ENCODE measurements at regions not wholly inside any gene's neighbourhood (a gene's known extent, or its start where the extent isn't known, plus 50 kb on each side); places are given as distances from the start of the nearest gene placed in this dataset.

DNA sequence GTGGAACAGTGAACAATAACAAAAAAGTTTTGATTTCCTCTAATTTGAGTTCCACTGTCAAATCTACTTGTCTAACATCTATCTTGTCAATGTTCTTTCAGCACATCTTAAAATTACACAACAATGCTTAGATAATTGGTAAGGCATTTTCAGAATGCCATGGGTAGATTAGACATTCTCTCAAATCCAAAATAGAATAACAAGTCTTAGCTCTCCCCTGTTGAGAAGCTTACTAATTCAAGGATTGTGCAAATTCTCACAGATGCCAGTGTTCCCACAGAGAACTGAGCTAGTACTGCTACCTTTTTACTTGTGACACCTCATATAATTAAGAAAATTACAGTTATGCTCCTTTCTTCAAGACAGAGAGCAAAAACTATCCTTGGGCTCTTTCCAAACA, 2442.0 kb downstream of the PCDH7 start:
- no peaks in the 10 kb centered on the region for H3K36me3 ChIP-seq
- no peak overlapping the region for H3K27ac ChIP-seq (replicated peaks in 1 of 4)
- DNase-seq (ENCODE audit: extremely low spot score) = no peak
- H3K4me1 ChIP-seq = no peaks in the 10 kb centered on the region
- H3K9me3 ChIP-seq = peaks cover 0 to 3% (median under 1%) of the 10 kb centered on the region in 4 donors
- TF ChIP-seq POLR2AphosphoS5 (IDR thresholded peaks at IDR 0.05) (no peak), EP300 (IDR thresholded peaks at IDR 0.05) (no peak), POLR2A (IDR thresholded peaks at IDR 0.05; ENCODE audit: low read depth) (no peak)
- TF ChIP-seq, protein P1, sequence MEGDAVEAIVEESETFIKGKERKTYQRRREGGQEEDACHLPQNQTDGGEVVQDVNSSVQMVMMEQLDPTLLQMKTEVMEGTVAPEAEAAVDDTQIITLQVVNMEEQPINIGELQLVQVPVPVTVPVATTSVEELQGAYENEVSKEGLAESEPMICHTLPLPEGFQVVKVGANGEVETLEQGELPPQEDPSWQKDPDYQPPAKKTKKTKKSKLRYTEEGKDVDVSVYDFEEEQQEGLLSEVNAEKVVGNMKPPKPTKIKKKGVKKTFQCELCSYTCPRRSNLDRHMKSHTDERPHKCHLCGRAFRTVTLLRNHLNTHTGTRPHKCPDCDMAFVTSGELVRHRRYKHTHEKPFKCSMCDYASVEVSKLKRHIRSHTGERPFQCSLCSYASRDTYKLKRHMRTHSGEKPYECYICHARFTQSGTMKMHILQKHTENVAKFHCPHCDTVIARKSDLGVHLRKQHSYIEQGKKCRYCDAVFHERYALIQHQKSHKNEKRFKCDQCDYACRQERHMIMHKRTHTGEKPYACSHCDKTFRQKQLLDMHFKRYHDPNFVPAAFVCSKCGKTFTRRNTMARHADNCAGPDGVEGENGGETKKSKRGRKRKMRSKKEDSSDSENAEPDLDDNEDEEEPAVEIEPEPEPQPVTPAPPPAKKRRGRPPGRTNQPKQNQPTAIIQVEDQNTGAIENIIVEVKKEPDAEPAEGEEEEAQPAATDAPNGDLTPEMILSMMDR (IDR thresholded peaks at IDR 0.05) = no peak
- H3K27me3 ChIP-seq = no peaks in the 10 kb centered on the region
- no peak overlapping the region for H3K4me3 ChIP-seq
- intact Hi-C loops (cut with DNase I) = no loop called here

DNA sequence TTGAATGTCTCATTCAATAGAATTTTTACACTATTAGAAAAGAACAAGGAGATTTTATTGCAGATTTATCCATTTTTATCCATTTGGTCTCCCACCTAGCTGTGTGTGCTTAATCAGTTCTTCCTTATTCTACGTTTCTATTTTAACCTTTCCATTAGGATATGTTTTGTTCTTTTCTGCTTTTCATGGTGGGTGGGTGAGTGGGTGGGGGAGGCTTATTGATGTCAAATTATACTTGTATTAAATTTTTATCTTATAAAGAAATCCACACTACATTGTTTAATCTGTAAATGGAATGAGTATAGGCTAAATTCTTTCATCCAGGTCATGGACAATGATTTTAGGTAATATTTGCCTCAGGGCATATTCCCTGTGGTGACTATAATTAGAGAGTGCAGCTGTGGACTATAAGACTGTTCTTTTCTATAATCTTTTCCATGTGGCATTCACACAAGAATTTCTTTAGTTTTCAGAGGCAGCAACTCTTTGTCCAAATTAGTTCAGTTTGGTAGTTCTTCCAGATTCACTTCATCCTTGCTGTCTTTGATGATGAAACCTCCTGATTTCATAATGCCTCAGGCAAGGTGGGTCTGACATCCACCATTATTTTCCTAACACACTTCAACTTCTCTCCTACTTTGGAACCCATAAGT, 2451.8 kb downstream of the PCDH7 start:
- Histone ChIP-seq H3K36me3 (no peaks in the 10 kb centered on the region), H3K27me3 (no peaks in the 10 kb centered on the region), H3K4me1 (no peaks in the 10 kb centered on the region), H3K27ac (replicated peaks in 1 of 4) (no peak overlapping the region), H3K4me3 (no peak overlapping the region), H3K9me3 (no peaks in the 10 kb centered on the region)
- DNase-seq (ENCODE audit: extremely low spot score) = no peak
- intact Hi-C loops (cut with DNase I) = no loop called here
- 77% methylated on average over 1 of the region's 1 CpG for WGBS
- TF ChIP-seq POLR2AphosphoS5 (IDR thresholded peaks at IDR 0.05) = no peak
- no peak for TF ChIP-seq EP300 (IDR thresholded peaks at IDR 0.05)
- no peak for TF ChIP-seq POLR2A (IDR thresholded peaks at IDR 0.05; ENCODE audit: low read depth)
- TF ChIP-seq, protein P1 (IDR thresholded peaks at IDR 0.05) = no peak

DNA sequence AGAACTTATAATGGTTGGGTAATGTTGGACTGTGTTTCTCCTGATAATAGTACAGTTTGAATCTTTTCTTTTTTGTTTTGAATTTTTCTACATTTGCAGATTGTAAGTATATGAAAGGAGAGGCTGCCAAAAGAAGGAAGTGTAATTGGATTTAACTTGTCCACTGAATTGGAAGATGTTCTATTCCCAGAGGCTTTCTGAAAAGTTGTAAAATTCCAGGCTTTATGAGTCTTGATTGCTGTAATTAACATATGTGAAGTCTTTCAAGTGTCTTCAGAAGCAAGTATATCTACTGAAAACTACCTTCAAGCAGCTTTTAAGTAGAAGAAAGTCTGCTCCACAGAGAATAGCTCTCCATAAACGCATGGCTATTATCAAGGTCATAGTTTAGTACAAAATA, 2456.4 kb downstream of the PCDH7 start:
- H3K27me3 ChIP-seq = no peaks in the 10 kb centered on the region
- no peak overlapping the region for H3K27ac ChIP-seq (replicated peaks in 1 of 4)
- intact Hi-C loops (cut with DNase I) = no loop called here
- no peaks in the 10 kb centered on the region for H3K4me1 ChIP-seq
- DNase-seq (ENCODE audit: extremely low spot score) = no peak
- WGBS = 76% methylated on average over 1 of the region's 1 CpG
- H3K9me3 ChIP-seq = no peaks in the 10 kb centered on the region
- no peak overlapping the region for H3K4me3 ChIP-seq
- TF ChIP-seq POLR2A (IDR thresholded peaks at IDR 0.05; ENCODE audit: low read depth) = no peak
- TF ChIP-seq, protein P1 (IDR thresholded peaks at IDR 0.05) = no peak
- no peak for TF ChIP-seq POLR2AphosphoS5 (IDR thresholded peaks at IDR 0.05)
- no peak for TF ChIP-seq EP300 (IDR thresholded peaks at IDR 0.05)
- no peaks in the 10 kb centered on the region for H3K36me3 ChIP-seq

DNA sequence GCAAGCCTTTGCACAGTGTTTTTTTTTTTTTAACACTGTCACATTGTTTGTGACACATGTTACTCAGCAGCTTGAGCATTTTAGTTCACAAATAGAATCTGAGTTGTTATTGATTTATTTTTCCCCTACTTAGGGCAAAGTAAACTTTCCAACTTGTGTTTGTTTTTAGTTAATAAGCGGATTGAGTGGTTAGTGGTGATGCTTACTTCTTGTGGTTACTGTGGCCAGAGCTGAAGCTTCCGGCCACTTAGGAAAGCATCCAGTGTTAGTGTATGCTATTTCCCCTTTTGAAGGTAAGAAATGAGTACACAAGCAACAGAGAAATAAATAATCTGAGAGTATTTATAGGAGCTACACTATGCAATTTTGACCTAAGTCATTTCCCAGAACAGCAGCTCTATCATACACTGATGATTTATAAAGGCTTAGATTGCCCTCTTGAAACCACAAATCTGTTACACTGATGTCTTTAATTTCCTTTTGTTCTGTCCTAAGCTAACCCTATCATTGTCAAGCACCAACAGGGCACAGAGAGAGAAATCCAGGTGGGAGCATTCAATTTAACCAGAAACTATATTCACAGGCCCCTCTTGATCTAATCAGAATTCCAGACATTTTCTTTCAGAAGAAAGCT, 2464.6 kb downstream of the PCDH7 start:
- Histone ChIP-seq H3K4me3 (no peak overlapping the region), H3K27me3 (no peaks in the 10 kb centered on the region), H3K9me3 (no peaks in the 10 kb centered on the region), H3K4me1 (no peaks in the 10 kb centered on the region), H3K27ac (replicated peaks in 1 of 4) (no peak overlapping the region), H3K36me3 (no peaks in the 10 kb centered on the region)
- TF ChIP-seq POLR2A (IDR thresholded peaks at IDR 0.05; ENCODE audit: low read depth) (no peak), EP300 (IDR thresholded peaks at IDR 0.05) (no peak)
- intact Hi-C loops (cut with DNase I) = no loop called here
- no peak for DNase-seq (ENCODE audit: extremely low spot score)
- 41% methylated on average over 2 of the region's 2 CpGs for WGBS

DNA sequence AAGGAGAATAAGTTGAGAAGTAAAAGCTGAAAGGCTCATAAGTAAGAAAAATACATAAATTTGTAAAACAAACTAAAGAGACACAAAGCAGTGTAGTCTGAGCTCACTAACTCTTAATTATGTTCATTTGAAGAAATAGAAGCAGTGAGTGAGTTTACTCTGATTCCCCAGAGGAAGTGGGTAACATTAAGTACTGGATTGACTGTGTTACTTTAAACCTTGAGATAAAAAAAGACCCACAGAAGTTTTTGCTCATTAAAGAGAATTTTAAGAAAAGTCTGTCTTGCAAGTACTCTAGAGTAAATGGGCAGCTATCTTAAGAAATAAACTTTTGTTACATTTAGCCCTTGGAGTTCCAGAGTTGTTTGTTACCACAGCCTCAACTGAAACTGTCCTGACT, 2466.9 kb downstream of the PCDH7 start:
- no peak for DNase-seq (ENCODE audit: extremely low spot score)
- Histone ChIP-seq H3K4me3 (no peak overlapping the region), H3K36me3 (no peaks in the 10 kb centered on the region), H3K27me3 (no peaks in the 10 kb centered on the region), H3K4me1 (no peaks in the 10 kb centered on the region), H3K27ac (replicated peaks in 1 of 4) (no peak overlapping the region), H3K9me3 (no peaks in the 10 kb centered on the region)
- TF ChIP-seq POLR2AphosphoS5 (IDR thresholded peaks at IDR 0.05) = no peak
- TF ChIP-seq, protein P1 (IDR thresholded peaks at IDR 0.05) = no peak
- no peak for TF ChIP-seq POLR2A (IDR thresholded peaks at IDR 0.05; ENCODE audit: low read depth)
- no peak for TF ChIP-seq EP300 (IDR thresholded peaks at IDR 0.05)
- intact Hi-C loops (cut with DNase I) = no loop called here
